ENCODE measurements at regions not wholly inside any gene's neighbourhood (a gene's known extent, or its start where the extent isn't known, plus 50 kb on each side); places are given as distances from the start of the nearest gene placed in this dataset.
A peak's percentile ranks its signal among the peaks of the same experiment; 100 is the strongest.

DNA sequence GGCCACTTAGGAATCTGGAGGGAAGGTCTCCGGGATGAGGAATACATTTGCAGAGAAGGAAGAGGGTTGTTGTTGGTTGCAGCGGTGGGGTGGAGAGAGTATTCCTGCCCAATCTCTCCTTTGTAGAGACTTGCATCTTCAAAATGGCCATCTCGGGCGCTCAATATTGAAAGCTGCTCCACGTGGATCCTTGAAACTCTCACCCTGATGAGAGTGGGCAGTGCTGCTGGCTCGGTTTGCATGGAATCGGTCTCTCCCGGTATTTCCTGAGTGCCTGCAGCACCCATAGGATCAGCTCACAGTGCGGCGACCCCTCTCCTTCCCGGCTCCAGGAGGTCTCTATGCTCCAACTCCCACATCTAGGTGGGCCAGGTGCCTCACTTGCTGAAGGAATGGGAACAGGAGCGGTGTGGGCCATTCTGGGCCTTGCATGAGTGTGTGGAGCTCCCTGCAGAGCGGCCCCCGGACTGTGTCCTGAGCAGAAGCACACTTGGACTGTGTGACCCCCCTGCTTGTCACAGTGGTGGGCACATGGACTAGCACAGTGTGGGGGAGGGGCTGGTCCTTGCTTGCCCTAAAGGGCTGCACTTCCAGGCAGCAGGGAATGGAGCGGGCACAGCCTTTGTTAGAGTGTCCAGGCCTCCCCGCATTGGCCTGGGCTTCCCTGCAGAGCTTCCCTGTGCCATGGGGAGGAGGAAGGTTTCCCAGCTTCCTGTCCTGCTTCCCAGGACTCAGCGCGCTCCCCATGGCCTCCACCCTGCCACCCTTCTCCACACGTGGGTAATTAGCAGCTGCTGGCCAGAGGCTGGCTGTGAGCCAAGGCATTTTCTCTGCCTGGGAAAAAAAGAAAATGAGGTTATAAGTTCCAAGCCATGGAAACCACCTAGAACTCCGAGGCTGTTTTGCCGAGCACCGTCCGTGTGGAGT is 139.3 kb downstream of the IRF8 start:
- no peak for DNase-seq (ENCODE audit: low read depth in 2 of 2, low spot score in 1 of 2)

DNA sequence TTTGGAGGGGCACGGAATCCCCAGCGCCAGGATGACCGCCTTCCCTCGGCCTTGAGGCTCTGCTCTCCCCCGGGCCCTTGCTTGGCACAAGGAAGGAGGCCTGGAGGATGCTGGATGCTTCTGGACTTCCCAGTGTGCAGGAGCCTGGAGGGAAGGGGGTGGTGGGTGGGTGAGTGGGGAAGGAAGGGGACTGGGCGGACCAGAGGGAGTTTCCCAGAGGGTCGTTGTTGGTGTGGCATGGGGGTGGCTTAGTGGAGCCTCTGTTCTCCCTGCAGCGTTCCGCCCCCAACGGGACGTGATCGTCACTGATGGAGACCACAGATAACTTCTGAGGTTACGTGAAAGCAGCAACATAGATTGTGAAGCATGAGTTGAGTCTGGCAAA is 140.0 kb downstream of the IRF8 start:
- DNase-seq (ENCODE audit: low read depth in 2 of 2, low spot score in 1 of 2), result no peak

DNA sequence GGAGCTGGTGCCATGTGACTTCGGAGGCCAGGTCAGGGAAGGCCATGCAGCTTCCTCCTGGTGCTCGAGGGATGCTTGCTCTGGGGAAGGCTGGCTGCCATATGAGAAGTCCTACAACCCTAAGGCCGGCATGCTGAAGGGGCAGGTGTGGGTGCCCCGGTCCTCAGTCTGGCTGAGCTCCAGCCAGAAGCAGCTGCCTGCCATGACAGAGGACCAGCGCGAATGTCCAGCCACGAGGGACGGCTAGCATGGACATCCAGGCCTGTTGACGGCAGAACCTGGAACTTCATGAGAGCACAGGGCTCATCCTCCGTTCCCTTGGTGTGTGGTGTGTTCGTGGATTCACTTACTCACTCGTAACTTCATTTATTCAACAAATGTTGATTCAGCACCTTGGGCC is 140.6 kb downstream of the IRF8 start:
- DNase-seq (ENCODE audit: low read depth in 2 of 2, low spot score in 1 of 2), result no peak

DNA sequence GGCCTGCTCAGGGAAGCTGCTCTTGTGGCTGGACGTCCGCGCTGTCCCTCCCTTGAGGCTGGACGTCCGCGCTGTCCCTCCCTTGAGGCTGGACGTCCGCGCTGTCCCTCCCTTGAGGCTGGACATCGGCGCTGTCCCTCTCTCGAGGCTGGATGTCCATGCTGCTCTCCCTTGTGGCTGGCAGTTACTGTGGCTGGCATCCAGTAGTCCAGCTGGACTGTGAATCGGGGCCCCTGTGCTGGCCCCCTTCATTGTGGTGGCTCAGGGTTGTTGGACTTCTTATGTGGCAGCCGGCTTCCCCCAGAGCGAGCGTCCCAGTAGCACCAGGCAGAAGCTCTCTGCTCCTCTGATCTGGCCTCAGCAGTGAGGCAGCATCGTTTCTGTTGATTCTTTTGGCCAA is 141.5 kb downstream of the IRF8 start:
- no peak for DNase-seq (ENCODE audit: low read depth in 2 of 2, low spot score in 1 of 2)

DNA sequence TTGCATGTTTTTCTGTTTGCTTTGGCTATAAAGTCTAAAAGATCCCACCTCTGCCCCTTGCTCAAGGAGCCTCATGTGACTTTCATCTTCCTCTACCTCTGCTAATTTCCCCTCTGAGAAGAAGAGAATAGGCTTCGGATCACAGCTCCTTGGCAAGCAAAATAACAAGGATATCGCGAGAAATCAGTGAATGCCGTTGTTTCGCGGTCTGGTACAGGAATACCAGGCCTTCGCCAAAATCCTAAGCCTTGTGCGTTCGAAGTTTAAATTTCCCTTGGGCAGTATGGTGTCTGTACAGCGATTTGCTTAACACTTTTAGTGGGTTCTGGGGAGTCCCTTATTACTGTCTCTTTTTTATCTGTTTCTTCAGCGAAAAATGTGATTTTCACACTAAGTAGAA is 142.3 kb downstream of the IRF8 start:
- no peak for DNase-seq (ENCODE audit: low read depth in 2 of 2, low spot score in 1 of 2)

DNA sequence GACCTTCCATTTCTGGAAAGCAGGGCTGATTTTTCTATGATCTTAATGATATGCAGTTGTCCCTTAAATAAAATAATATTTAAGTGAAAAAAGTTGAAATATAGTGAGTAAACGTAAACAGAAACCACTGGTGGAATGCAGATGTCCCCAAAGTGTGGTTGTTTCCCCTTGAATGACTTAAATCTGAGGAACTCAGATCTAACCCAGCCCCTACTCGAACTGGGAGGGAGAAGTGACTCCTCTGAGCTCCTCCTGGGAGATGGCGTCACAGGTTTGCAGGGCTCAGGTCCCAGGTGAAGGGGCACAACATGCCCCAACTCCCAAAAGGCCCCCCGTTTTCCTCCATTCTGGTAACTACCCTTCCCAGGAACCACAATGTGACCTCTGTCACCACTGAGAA is 142.8 kb downstream of the IRF8 start:
- no peak for DNase-seq (ENCODE audit: low read depth in 2 of 2, low spot score in 1 of 2)

DNA sequence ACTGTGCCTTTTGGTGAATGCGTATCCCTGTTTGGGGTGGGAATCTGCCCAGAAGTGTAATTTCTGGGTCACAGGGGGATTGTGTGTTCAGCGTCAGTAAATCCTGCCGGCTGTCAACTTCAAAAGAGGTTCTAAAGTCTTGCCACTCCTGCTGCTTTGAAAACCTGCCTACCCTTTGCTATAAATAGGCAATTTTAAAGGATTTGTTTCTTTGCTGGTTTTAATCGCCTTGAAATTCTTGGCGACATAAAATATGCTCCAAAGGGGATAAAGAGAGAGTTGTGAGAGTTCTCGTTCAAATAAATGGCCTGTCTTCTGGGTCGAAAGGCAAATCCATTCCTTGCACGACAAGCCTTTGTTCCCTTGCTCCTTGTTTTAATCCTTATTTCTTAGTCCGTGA is 143.4 kb downstream of the IRF8 start:
- no peak for DNase-seq (ENCODE audit: low read depth in 2 of 2, low spot score in 1 of 2)

DNA sequence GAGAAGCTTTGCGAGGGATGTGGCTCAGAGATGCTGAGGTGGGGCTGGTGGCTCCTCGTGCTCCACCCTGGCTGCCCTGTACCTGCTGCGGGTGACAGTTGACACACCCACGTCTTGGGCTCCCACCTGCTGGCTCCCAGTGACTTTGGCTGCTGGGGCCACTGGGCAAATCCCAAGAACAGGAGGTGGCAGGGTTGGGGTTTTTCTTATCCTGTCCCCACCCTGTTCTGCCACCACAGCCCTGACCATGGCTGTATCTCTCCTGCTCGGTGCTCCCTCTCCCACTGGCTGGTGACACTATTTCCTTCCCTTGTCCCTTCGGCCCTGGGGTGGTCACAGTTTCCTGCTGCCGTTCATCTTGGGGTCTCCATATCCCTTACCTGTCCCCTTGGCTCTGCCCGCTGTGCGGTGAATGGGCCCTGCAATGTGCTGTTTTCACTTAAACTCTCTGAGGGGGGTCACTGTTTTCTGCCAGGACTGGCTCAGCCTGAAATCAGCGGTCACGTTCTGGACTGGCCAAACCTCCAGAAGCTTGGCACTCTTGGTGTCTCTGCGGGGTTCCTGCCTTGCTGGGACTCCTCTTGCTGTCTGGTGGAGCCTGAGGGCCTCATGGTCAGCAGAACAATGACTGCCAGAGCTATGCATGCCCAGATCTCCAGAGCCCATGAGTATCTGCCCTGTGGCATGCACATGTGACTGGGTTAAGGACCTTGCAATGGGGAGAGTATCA is 144.2 kb downstream of the IRF8 start:
- no peak for DNase-seq (ENCODE audit: low read depth in 2 of 2, low spot score in 1 of 2)

DNA sequence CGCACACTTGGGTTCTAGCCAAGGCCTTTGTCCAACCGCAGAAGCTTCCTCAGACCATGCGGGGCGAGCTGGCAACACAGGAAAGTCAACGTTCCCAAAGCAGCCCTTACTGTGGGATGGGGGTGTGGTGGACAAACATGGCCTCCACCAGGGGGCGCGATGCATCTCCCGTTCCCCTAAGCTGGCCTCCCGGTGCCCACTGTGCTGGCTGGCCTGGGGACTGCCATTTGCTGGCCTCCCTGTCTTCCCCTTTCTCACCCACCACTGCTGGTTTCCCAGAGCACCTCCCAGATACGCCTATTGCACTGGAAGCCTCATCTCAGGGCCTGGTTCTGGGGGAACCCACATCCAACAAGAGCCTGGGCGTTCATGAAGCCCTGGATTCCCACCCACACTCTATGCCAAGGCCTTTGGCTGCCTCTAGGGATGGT is 145.3 kb downstream of the IRF8 start:
- DNase-seq (ENCODE audit: low read depth in 2 of 2, low spot score in 1 of 2), result no peak

DNA sequence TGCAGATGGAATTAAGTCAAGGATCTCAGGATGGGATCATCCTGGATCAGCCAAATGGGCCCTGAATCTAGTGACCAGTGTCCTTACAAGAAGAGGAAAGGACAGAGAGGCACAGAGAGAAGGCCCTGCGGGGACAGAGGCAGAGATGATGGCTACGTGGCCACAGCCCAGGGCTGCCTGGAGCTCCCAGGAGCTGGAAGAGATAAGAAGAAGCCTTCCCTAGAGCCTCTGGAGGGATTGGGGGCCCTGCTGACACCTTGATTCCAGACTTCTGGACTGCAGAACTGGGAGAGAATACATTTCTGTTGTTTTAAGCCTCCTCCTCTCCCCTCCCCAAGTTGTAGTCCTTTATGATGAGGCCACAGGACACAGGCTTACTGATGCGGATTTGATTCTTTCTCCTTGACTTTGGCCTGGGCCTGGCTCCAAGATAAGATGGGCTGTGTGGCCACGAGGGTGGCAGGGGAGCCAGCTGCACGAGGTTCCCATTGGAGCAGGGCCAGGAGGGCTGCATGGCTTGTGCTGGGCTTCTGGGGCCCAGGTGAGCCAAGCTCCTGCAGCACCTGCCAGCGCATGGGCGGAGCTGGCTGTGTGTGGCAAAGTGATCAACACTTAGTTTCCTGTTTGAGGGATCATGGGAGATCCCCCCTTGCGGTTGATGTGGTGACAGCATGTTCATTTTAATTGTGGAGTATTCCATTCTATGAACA is 146.1 kb downstream of the IRF8 start:
- peak in 1 of 2 donors; percentile 24 for DNase-seq (ENCODE audit: low read depth in 2 of 2, low spot score in 1 of 2)

DNA sequence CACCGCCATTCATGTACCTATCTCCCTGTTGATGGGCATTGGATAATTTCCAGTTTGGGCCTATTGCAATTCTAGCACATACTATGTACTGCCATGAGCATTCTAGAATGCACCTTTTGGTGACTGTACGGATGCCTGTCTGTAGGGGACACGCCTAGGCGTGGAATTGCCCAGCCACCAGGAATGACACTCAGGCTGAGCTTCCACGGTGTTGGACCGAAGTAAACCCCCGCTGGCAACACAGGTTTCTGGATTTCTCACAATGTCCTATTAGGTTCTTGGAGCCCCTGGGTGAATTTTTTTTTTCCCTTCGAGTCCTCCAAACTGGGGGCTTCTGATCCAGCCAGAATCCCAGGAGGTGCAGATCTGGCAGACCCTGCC is 146.6 kb downstream of the IRF8 start:
- no peak for DNase-seq (ENCODE audit: low read depth in 2 of 2, low spot score in 1 of 2)

DNA sequence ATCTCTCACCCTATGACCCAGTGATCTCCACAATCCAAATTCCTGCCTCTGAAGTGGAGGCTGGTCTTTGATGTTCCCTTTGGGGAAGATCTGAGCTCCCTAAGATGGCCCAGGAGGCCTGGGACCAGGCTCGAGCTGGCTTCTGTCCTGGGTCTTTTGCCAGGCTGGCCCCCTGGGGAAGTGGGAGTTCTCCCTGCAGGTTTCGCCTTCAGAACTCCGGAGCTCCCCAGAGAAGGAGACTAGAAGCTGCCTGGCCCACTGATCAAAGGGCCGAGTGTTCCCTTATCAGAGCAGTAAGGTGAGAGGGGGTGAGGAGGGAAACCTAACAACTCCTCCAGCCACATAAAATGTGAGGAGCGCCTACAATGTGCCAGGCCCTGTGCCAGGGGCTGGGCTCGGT is 147.1 kb downstream of the IRF8 start:
- no peak for DNase-seq (ENCODE audit: low read depth in 2 of 2, low spot score in 1 of 2)

DNA sequence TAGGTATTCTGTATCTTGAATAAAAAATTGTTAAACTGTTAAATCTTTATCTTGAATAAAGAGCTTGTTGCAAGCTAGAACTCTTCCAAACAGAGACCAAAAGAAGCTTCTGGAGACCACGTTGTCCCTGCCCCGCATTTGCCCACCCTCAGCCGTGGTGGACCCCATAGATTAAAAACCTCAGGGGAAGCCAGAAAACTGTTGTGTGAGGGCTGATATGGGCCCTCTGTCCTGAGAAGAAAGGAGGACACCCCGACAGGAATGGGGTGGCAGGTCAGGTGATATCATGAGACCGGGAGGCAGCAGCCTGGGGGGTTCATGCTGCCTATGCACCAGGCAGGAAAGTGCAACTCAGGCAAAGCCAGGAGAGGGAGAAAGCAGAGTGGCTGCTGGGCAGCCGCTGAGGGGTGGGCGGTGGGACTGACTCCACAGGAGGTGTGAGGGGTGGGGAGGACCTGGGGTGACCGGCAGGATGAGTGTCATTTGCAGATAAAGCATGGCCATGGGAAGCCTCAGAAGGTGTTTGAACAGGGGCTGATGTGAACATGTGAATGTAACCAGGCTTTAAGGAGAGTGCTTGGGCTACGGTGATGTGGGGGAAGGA is 147.8 kb downstream of the IRF8 start:
- DNase-seq (ENCODE audit: low read depth in 2 of 2, low spot score in 1 of 2), result no peak

DNA sequence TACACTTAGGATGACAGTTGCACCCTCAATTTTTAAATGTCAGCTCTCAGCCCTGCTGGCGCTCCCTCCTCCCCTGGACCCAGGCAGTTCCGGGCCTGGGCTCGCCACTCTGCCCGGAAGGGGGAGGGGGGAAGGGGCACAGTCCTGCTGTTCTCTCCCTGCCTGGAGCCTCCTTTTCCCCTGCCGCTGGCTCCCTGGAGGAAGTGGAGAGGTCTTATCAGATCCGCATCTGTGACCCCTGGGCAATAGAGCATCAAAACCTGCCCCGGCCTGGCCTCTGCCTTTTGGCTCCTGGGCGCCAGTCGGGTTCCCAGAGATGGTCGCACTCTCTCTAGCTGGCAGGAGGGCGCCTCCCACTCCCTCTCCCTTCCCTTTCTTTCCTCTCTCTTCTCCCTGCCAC is 149.3 kb downstream of the IRF8 start:
- DNase-seq (ENCODE audit: low read depth in 2 of 2, low spot score in 1 of 2), result no peak

DNA sequence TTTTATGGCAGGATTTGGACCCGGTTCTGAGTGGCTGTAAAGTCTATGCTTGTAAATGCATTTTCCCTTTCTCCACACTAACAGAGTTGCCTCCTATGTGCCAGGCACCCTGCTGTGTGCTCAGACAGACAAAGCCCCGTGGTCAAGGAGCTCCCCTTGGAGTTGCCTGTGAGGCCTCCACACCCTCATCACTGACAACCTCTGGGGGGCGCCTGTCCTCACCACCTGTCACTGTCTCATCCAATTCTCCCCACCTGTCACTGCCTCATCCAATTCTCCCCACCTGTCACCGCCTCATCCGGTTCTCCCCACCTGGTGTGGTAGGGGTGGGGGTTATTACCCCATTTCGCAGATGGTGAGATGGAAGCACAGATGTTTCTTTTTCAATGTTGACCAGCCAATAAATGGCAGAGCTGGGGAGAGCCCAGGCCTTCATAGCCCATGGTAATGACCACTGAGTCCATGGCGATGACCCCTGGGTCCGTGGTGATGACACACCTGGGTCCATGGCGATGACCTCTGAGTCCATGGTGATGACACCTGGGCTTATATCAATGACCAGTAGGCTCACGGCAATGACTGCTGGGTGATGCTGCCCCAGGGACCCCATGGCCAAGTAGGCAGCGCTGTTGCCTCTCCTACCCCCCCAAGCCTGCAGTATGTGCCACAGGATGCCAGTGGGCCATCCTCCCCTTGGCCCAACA is 150.1 kb downstream of the IRF8 start:
- no peak for DNase-seq (ENCODE audit: low read depth in 2 of 2, low spot score in 1 of 2)

DNA sequence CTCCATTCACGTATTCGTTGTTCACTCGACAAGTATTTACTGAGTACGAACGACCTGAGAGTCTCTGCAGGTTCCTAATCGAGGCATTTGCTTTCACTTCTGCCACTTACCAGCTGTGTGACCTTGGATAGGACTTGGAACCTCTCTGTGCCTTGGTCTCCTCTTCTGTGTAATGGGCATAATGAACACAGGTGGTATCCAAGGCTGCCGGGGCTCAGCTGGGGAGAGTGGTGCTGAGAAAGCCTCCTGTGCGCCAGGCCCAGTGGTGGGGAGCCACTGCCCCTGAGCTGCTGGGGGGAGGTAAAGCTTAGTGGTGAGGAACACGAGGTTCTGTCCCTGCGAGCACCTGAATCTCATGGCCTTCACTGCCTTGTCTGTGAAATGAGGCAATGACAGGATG is 150.7 kb downstream of the IRF8 start:
- DNase-seq (ENCODE audit: low read depth in 2 of 2, low spot score in 1 of 2), result no peak

DNA sequence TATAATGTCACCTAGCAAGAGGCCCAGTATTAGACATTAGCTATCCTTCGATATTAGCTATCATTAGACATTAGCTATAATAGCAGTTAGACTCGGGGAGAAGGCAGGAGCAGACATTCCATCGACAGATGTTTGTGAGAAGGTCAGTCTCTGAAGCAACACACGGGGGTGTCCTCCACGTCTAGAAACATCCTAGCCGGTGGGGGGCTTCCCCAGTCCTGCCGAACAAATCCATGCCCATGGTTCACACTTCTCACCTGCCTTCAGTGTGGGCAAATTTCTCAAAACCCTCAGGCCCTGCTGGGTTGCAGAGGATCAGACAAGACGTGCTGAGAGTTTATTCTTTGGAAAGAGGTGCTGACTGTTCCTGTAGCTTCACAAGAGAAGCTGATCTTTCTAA is 151.1 kb downstream of the IRF8 start:
- DNase-seq (ENCODE audit: low read depth in 2 of 2, low spot score in 1 of 2), result no peak

DNA sequence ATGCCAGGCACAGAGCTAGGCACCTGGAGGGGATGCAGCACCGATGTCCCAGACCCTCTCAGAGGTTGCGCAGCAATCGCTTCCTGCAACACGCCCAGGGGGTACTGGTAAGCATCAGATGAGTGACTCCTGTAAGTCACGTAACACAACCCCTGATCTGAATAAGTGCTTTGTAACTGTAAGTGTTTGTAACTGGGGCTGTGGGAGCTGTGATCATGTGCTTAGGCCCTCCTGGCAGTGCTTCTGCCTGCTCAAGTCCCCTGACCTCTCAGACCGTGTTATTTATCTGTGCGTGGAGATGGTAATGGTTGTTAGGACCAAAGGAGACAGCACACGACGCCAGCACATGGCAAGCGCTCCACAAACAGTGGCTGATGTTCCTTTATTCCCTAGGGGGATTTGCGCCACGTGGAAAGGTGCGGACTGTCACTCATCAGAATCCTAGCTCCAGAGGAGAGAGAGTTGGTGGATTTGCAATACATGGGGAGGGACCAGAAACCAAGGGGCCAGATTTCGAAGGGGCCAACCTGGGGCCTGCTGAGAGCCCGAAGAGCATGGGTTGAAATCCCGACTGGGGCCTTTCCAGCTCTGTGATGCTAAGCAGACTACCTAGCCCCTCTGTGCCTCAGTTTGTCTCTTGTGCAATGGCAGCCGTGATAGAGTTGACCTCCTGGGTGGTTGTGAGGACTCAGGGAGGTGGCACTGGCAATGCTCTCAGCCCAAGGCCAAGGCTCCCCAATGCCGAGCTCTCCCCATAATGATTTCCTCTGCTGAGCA is 151.8 kb downstream of the IRF8 start:
- DNase-seq (ENCODE audit: low read depth in 2 of 2, low spot score in 1 of 2), result no peak

DNA sequence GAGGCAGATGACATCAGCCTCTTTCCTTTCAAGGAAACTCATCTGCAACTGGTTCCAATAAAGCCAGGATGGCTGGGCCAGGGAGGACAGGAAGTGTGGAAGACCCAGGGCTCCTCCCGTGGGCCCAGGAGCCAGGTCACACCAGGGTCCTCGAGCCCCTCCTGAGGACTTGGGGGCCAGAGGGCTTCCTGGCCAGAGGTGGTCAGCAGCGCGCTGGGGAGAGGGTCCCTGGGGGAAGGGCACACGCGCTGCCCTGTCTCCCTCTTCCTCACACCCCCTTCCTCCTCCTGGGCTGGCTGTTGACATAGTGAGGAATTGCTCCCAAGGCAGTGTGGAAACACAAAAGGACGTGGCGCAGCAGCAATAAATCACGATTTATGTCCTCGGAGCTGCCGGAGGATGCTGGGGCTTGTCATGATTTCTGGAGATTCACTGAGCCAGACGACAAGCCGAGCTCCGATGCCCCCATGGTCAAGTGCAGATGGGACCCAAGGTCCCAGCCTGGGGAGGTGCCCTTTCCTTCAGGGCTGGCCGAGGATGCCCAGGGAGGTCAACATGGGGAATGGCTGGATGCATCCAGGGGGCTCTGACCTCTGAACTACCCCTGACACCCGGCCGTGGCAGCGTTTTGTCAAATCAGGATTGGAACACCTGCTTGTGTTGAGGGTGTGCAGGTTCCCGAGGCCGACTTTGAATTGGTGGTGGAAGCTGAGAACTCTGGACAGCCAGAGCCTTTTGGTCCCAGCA is 152.6 kb downstream of the IRF8 start:
- no peak for DNase-seq (ENCODE audit: low read depth in 2 of 2, low spot score in 1 of 2)
